GM19438 (cell line): ENCODE measurements at regions not wholly inside any gene's neighbourhood (a gene's known extent, or its start where the extent isn't known, plus 50 kb on each side); places are given as distances from the start of the nearest gene placed in this dataset.

Experiments used
- ATAC-seq: cut with Tn5 transposase; IDR thresholded peaks from one replicate; pipeline ENCODE4 v1.9.1; 2021; ENCODE audit warnings: low read depth; ENCODE audit not compliant: unreplicated experiment

GRCh38 chr3:176969066-176969465 lies 228.2 kb downstream of the TBL1XR1 start:
- no peak for ATAC-seq

DNA sequence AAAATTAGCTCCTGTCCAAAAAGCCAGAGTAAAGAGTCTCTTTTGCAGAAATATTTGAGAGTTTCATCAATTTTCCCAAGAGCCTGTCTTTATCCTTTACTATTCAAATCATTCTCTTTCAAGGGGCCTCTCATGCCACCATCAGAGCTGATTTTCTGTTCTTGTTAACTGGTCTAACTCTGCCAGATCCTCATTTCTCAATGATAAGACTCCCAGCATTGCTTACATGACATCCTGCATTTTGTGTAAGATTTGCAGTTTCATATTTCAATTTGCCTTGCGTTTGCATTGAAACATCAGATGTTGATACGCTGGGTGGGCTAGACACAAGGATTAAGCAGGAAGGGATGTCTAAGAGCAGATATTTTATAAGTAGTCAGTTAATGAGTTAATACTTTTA lies 228.7 kb downstream of the TBL1XR1 start:
- no peak for ATAC-seq

- ATAC-seq: no peak
These were observed 229.8 kb downstream of the TBL1XR1 start for GRCh38 chr3:176967522-176967921.

DNA sequence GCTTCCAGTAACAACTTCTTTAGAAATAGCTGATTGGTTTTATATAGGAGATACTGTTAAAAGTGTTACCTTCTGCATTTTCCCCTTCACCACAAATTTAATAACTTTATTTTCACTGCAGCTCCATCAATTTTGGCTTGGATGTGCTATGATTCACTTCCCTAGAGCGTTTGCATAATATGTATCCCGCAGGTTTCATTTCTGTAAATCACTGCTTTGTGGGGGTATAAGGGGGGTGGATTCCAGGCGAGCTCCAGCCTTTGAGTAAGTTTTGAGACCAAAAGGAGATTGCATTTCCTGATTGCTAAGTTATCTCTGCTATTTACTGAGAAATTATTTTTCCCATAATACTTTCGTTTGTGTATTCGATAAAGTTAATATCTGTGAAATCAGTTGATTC lies 232.6 kb downstream of the TBL1XR1 start:
- no peak for ATAC-seq

- no peak for ATAC-seq
These were observed 235.4 kb downstream of the TBL1XR1 start for GRCh38 chr3:176961916-176962315.

- ATAC-seq: no peak
These were observed 237.4 kb downstream of the TBL1XR1 start for GRCh38 chr3:176959867-176960266.

GRCh38 chr3:176958560-176958959 lies 238.7 kb downstream of the TBL1XR1 start:
- ATAC-seq: no peak

- ATAC-seq: no peak
These were observed 242.8 kb downstream of the TBL1XR1 start for GRCh38 chr3:176954517-176954916.

- ATAC-seq: no peak
These were observed 243.9 kb downstream of the TBL1XR1 start for GRCh38 chr3:176953106-176954060.

- ATAC-seq: no peak
These were observed 245.5 kb downstream of the TBL1XR1 start for GRCh38 chr3:176951586-176952292.

DNA sequence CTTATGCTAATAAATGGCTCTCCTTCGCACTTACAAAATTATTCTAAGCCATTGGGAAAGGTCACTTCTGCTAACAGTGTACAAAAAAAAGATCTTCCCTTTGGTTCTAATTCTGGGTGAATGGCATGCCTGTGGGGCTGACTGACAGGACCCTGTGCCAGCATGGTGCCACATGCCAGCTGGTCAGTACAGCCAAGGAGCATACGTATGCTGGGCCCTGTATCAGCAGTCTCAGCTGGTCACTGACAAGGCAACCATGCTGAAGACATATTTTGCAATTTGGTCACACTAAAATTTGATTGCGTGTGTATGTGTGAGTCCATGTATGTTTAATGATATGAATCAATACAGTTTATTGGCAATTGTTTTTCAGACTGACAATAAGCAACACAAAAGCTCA lies 246.1 kb downstream of the TBL1XR1 start:
- no peak for ATAC-seq

DNA sequence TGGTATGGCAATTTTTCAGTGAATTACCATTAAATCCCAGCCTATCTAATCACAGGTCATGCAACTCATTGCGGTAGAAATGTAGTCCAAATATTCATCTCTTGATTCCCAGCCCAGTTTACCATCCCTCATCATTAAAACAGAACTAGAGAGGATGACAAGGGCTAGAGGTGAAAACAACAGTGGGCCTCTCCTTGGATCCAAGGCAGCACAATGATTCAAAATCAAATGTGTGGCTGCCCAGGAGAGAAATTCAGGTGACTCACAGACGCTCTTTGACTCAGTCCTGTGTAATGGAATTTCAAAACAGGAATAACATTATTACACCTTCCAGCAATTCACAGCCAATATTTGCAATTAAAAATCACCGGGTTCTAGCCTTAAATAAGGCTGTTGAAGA lies 246.5 kb downstream of the TBL1XR1 start:
- ATAC-seq: no peak

DNA sequence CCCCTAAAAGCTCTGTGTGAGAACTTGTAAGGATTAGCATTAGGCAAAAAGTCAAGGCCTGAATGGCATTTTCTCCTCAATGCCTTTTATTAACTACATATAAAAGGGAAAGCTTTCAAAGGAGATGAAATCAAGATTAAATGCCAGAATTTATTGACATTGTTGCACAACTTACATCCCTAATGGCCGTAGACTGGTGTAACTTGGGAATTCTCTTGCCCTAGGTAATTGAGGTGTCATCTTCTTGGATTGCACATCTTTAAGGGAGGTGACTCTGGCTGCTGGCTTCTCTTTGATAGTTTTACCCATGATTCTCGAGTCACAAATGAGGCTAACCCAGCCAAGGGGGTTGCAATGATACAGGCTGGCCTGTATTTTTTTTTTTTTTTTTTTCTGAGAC lies 249.1 kb downstream of the TBL1XR1 start:
- no peak for ATAC-seq

DNA sequence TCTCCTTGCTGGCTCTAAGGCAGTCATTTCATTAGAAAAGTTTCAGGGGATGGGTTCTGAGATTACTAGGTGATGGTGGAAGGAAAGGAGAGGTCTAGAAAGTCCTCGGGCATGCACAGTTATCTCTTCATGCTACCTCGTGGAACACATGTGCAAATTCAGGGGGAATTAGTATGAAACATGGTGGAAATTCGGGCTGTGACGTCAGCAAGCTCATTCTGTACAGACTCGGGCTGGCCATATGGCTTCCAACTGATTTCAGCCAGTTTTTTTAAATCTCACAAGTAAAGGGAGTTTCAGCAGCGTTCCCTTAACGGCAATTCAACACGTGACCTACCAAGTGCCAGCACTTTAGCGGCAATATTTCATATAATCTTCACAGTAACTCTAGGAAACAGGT lies 251.1 kb downstream of the TBL1XR1 start:
- no peak for ATAC-seq

- no peak for ATAC-seq
These were observed 255.0 kb downstream of the TBL1XR1 start for GRCh38 chr3:176942305-176942704.

GRCh38 chr3:176941689-176942088 lies 255.6 kb downstream of the TBL1XR1 start:
- ATAC-seq: no peak

DNA sequence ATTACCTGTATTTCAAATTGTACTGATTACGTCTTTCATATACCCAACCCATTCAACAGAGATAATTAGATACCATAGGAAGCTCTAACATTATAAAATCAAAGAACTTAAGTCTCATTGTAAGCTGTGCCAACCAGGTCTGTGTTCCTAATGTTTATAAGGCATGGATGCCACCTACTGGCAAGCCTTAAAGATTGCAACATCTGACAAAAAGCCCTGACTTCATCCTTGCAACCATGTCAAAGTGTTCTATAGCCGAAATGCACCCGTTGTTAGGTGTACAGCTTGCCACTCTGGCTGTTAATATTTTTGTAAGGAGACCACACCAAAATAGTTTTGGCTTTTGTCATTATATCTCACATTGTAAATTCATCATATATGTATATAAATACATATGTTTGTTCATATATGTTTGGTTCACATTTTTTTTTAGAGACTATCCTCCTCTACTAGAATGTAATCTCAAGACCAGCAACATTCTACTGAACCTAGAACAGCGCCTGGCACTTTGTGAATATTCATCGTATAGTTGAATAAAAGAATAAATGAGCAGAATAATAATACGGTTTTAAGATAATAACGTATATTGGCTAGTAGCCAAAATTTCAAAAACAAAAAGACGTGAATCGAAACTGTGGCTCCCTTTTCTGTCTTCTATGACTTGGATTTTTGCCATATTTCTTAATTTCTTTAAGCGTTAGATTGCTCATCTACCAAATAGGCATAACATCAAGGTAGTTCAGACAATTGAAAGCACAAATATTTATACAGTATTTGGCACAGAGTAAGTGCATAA lies 258.1 kb downstream of the TBL1XR1 start:
- peak; percentile 86 for ATAC-seq

- no peak for ATAC-seq
These were observed 259.3 kb downstream of the TBL1XR1 start for GRCh38 chr3:176937994-176938393.

- no peak for ATAC-seq
These were observed 259.7 kb downstream of the TBL1XR1 start for GRCh38 chr3:176937541-176937940.

DNA sequence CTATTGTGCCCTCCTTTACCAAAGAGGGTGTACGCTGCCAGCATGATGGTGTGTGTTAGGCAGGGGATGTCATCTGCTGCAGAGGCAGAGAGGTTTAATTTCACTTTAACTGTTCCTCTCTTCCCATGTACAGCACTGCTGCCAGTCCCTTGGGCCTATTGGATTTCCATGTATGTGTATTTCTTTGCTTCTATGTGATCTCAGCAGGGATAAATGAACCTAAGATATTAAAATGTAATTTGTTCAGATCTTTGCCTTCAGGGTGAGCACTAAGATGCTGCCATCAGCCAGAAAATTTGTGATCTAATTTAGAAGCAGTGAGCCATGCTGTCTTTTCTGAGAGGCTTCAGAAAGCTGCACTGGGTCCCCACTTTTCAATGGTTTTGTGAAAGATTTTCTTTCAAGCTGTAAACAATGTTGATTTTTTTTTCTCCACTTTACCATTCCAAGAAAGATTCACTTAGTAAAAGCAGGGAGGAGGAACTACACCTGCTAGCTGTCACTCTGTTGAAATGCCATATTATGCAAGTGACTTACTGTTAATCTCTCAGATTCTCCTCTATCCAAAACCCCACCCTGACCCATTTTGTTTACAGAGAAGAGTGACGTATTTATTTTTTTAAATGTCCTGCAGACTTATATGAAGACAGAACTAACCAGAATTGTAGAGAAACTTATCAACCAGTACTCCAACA lies 261.9 kb downstream of the TBL1XR1 start:
- no peak for ATAC-seq
